ENCODE measurements at regions not wholly inside any gene's neighbourhood (a gene's known extent, or its start where the extent isn't known, plus 50 kb on each side); places are given as distances from the start of the nearest gene placed in this dataset.
"Not testable (repeated sequence)": the region's sequence is repeated elsewhere in the genome, so short reads cannot be mapped to it uniquely, and the experiment has no call there.

- H3K4me2 ChIP-seq (ENCODE audit: low read length); H3K4me3 ChIP-seq (replicated peaks in 1 of 2; ENCODE audit: low read depth in 1 of 2, low read length in 2 of 2); ATAC-seq; H3K9me2 ChIP-seq (ENCODE audit: insufficient read depth); H3K27ac ChIP-seq (ENCODE audit: low read depth, low read length); H3K9ac ChIP-seq (ENCODE audit: low read length); H3K36me3 ChIP-seq (ENCODE audit: control insufficient read depth in 1 of 2, insufficient read depth in 2 of 2, low read length in 2 of 2); H3K9me3 ChIP-seq (ENCODE audit: control insufficient read depth in 1 of 2, insufficient read depth in 1 of 2, low read depth in 1 of 2, low read length in 2 of 2); H4K20me1 ChIP-seq (ENCODE audit: insufficient read depth); DNase-seq (ENCODE audit: low read depth, low spot score); H3K27me3 ChIP-seq (ENCODE audit: insufficient read depth, low read length); POLR2A ChIA-PET; H3K4me1 ChIP-seq (ENCODE audit: control insufficient read depth in 1 of 2, insufficient read depth in 2 of 2, low read length in 2 of 2); RAD21 ChIA-PET (ENCODE audit: low non-redundant PET in 1 of 2, low total read pairs in 2 of 2, uncharacterized antibody in 2 of 2, unreplicated experiment in 2 of 2); CTCF ChIA-PET; BruUV-seq (replicated peaks); H2AFZ ChIP-seq (ENCODE audit: low read depth, low read length, poor library complexity, severe bottlenecking); intact Hi-C loops (cut with micrococcal nuclease): not testable (repeated sequence)
- peaks cover 49% of the 10 kb centered on the region for H3K79me2 ChIP-seq (ENCODE audit: insufficient read depth, low read length)
These were observed 125.5 kb downstream of the HAUS1 start for GRCh38 chr18:46229641-46230040.

- H3K9me2 ChIP-seq (ENCODE audit: insufficient read depth): no peaks in the 10 kb centered on the region
- ATAC-seq (no peak), DNase-seq (ENCODE audit: low read depth, low spot score) (no peak)
- no TSS peak for BruUV-seq (replicated peaks)
- peaks cover 29% of the 10 kb centered on the region for H3K79me2 ChIP-seq (ENCODE audit: insufficient read depth, low read length)
- no peaks in the 10 kb centered on the region for H3K27me3 ChIP-seq (ENCODE audit: insufficient read depth, low read length)
- H3K9ac ChIP-seq (ENCODE audit: low read length): no peak overlapping the region
- no peaks in the 10 kb centered on the region for H4K20me1 ChIP-seq (ENCODE audit: insufficient read depth)
- ChIA-PET POLR2A (no interaction called here), CTCF (no interaction called here), RAD21 (ENCODE audit: low non-redundant PET in 1 of 2, low total read pairs in 2 of 2, uncharacterized antibody in 2 of 2, unreplicated experiment in 2 of 2) (no interaction called here)
- no peak overlapping the region for H3K4me3 ChIP-seq (replicated peaks in 1 of 2; ENCODE audit: low read depth in 1 of 2, low read length in 2 of 2)
- no peaks in the 10 kb centered on the region for H3K9me3 ChIP-seq (ENCODE audit: control insufficient read depth in 1 of 2, insufficient read depth in 1 of 2, low read depth in 1 of 2, low read length in 2 of 2)
- H3K4me2 ChIP-seq (ENCODE audit: low read length): no peak overlapping the region
- intact Hi-C loops (cut with micrococcal nuclease): no loop called here
- no peaks in the 10 kb centered on the region for H3K4me1 ChIP-seq (ENCODE audit: control insufficient read depth in 1 of 2, insufficient read depth in 2 of 2, low read length in 2 of 2)
- no peak overlapping the region for H2AFZ ChIP-seq (ENCODE audit: low read depth, low read length, poor library complexity, severe bottlenecking)
- no peaks in the 10 kb centered on the region for H3K36me3 ChIP-seq (ENCODE audit: control insufficient read depth in 1 of 2, insufficient read depth in 2 of 2, low read length in 2 of 2)
- no peak overlapping the region for H3K27ac ChIP-seq (ENCODE audit: low read depth, low read length)
- TF ChIP-seq SIN3A (IDR thresholded peaks at IDR 0.05; ENCODE audit: low read depth): no peak
- no peak for TF ChIP-seq POLR2AphosphoS5 (IDR thresholded peaks at IDR 0.05; ENCODE audit: low read depth, low read length)
- TF ChIP-seq SP1 (IDR thresholded peaks at IDR 0.05; ENCODE audit: low read depth): no peak
- no peak for TF ChIP-seq CTCF (IDR thresholded peaks at IDR 0.05 in 2 of 3, conservative IDR thresholded peaks at IDR 0.05 in 1 of 3; ENCODE audit: borderline replicate concordance in 1 of 3, insufficient read depth in 1 of 3, low read depth in 2 of 3, low read length in 2 of 3)
- TF ChIP-seq EZH2 (IDR thresholded peaks at IDR 0.05): no peak
- TF ChIP-seq REST (IDR thresholded peaks at IDR 0.05; ENCODE audit: low read depth): no peak
- TF ChIP-seq ELF1 (IDR thresholded peaks at IDR 0.05; ENCODE audit: borderline replicate concordance, low read depth): no peak
- no peak for TF ChIP-seq ATF3 (IDR thresholded peaks at IDR 0.05)
- TF ChIP-seq EGR1 (IDR thresholded peaks at IDR 0.05; ENCODE audit: low read depth): no peak
- no peak for TF ChIP-seq JUND (IDR thresholded peaks at IDR 0.05)
- no peak for TF ChIP-seq CBX3 (IDR thresholded peaks at IDR 0.05; ENCODE audit: low read depth)
- TF ChIP-seq SRF (IDR thresholded peaks at IDR 0.05; ENCODE audit: low read depth): no peak
- no peak for TF ChIP-seq ZNF274 (IDR thresholded peaks at IDR 0.05; ENCODE audit: low read depth, low read length)
- TF ChIP-seq POLR2A (IDR thresholded peaks at IDR 0.05; ENCODE audit: borderline replicate concordance, extremely low read depth, insufficient read depth, insufficient read length): no peak
- TF ChIP-seq MAX (IDR thresholded peaks at IDR 0.05): no peak
These were observed 132.0 kb downstream of the HAUS1 start for GRCh38 chr18:46236156-46236555.

All from HCT116 (cell line).